HEK293T (cell line): ENCODE measurements at regions not wholly inside any gene's neighbourhood (a gene's known extent, or its start where the extent isn't known, plus 50 kb on each side); places are given as distances from the start of the nearest gene placed in this dataset.
"Not testable (repeated sequence)": the region's sequence is repeated elsewhere in the genome, so short reads cannot be mapped to it uniquely, and the experiment has no call there.

Experiments
- CTCF ChIA-PET: fragments of 350-600 bp; formaldehyde crosslinking; extraction: SDS; loops from one replicate; lab custom pipeline; 2021; ENCODE audit warnings: antibody characterized with exemption, inconsistent platforms; lab: Yijun Ruan, JAX
- POLR2A ChIA-PET: fragments of 350-600 bp; formaldehyde crosslinking; extraction: SDS; loops from one replicate; lab custom pipeline; 2020; ENCODE audit warnings: antibody characterized with exemption, inconsistent platforms; lab: Yijun Ruan, JAX
- DNase-seq: peaks from one replicate; pipeline ENCODE4 v3.0.0; 2012; ENCODE audit warnings: mixed read lengths; ENCODE audit errors: extremely low spot score
- ARNT ChIP-seq: fragments of 450-650 bp; IDR thresholded peaks from 2 replicates; pipeline ENCODE4 v1.6.1; 2017; ENCODE audit warnings: mild to moderate bottlenecking
- BHLHE40 ChIP-seq: fragments of 450-650 bp; IDR thresholded peaks from 2 replicates; pipeline ENCODE4 v1.6.1; 2016; ENCODE audit warnings: mild to moderate bottlenecking, moderate library complexity, borderline replicate concordance
- CTBP1 ChIP-seq: fragments of 450-650 bp; IDR thresholded peaks from 2 replicates; pipeline ENCODE4 v1.6.1; 2016; ENCODE audit warnings: borderline replicate concordance
- ELF4 ChIP-seq: fragments of 450-650 bp; IDR thresholded peaks from 2 replicates; pipeline ENCODE4 v1.6.1; 2017; ENCODE audit warnings: antibody characterized with exemption
- FOXA1 ChIP-seq: fragments of 450-650 bp; IDR thresholded peaks from 2 replicates; pipeline ENCODE4 v1.6.1; 2016; ENCODE audit warnings: mild to moderate bottlenecking
- FOXK2 ChIP-seq: fragments of 450-650 bp; IDR thresholded peaks from 2 replicates; pipeline ENCODE4 v1.6.1; 2016; ENCODE audit warnings: mild to moderate bottlenecking
- FOXM1 ChIP-seq: fragments of 450-650 bp; IDR thresholded peaks from 2 replicates; pipeline ENCODE4 v1.6.1; 2017; ENCODE audit warnings: mild to moderate bottlenecking, borderline replicate concordance
- HDGF ChIP-seq: fragments of 450-650 bp; IDR thresholded peaks from 2 replicates; pipeline ENCODE4 v1.6.1; 2017; ENCODE audit warnings: antibody characterized with exemption, borderline replicate concordance
- L3MBTL2 ChIP-seq: fragments of 450-650 bp; conservative IDR thresholded peaks from 2 replicates; pipeline ENCODE4 v1.6.1; 2016; ENCODE audit warnings: mild to moderate bottlenecking
- LEF1 ChIP-seq: fragments of 450-650 bp; IDR thresholded peaks from 2 replicates; pipeline ENCODE4 v1.6.1; 2017; ENCODE audit warnings: mild to moderate bottlenecking, borderline replicate concordance
- NFRKB ChIP-seq: fragments of 450-650 bp; IDR thresholded peaks from 2 replicates; pipeline ENCODE4 v1.6.1; 2016; ENCODE audit warnings: mild to moderate bottlenecking, moderate library complexity
- PKNOX1 ChIP-seq: fragments of 450-650 bp; IDR thresholded peaks from 2 replicates; pipeline ENCODE4 v1.6.1; 2016
- SP1 ChIP-seq: fragments of 450-650 bp; IDR thresholded peaks from 2 replicates; pipeline ENCODE4 v1.6.1; 2017
- SUZ12 ChIP-seq: fragments of 450-650 bp; IDR thresholded peaks from 2 replicates; pipeline ENCODE4 v1.6.1; 2016; ENCODE audit warnings: mild to moderate bottlenecking
- TARDBP ChIP-seq: fragments of 450-650 bp; IDR thresholded peaks from 2 replicates; pipeline ENCODE4 v1.6.1; 2016
- ZNF384 ChIP-seq: fragments of 450-650 bp; IDR thresholded peaks from 2 replicates; pipeline ENCODE4 v1.6.1; 2016

- no peak for DNase-seq
- TF ChIP-seq ARNT, result no peak
- TF ChIP-seq SUZ12, result no peak
- TF ChIP-seq TARDBP, result no peak
- TF ChIP-seq ZNF384, result no peak
- TF ChIP-seq ELF4, result no peak
- TF ChIP-seq FOXA1, result no peak
- no peak for TF ChIP-seq L3MBTL2
- no peak for TF ChIP-seq FOXK2
- TF ChIP-seq SP1, result no peak
- no peak for TF ChIP-seq PKNOX1
- CTCF ChIA-PET, result no interaction called here
- POLR2A ChIA-PET, result no interaction called here
Observed at GRCh38 chr15:62676891-62677290, 365.7 kb upstream of the TPM1 start.

GRCh38 chr15:62681939-62682896 lies 360.3 kb upstream of the TPM1 start:
- no peak for TF ChIP-seq ZNF384
- no peak for TF ChIP-seq CTBP1
- TF ChIP-seq PKNOX1, result no peak
- no peak for TF ChIP-seq SUZ12
- TF ChIP-seq FOXA1, result no peak
- TF ChIP-seq SP1, result no peak
- no peak for TF ChIP-seq L3MBTL2
- POLR2A ChIA-PET, result no interaction called here

GRCh38 chr15:62683192-62683591 lies 359.4 kb upstream of the TPM1 start:
- POLR2A ChIA-PET, DNase-seq, CTCF ChIA-PET: not testable (repeated sequence)

More at GRCh38 chr15:62681939-62682896, 360.3 kb upstream of the TPM1 start:
- no peak for DNase-seq
- CTCF ChIA-PET, result interaction anchor here (0.6 kb wide), 1 partner anchor 11 kb away, joined by 4 read pairs; no protein-coding TSS in a partner anchor

- TF ChIP-seq FOXA1 (no peak), LEF1 (no peak), L3MBTL2 (no peak), BHLHE40 (no peak), TARDBP (no peak), PKNOX1 (no peak), SP1 (no peak), SUZ12 (no peak)
- ChIA-PET CTCF (no interaction called here), POLR2A (no interaction called here)
- DNase-seq, result no peak
Observed at GRCh38 chr15:62684123-62684808, 358.3 kb upstream of the TPM1 start.

GRCh38 chr15:62691008-62691407 lies 351.5 kb upstream of the TPM1 start:
- ChIA-PET CTCF (no interaction called here), POLR2A (no interaction called here)
- DNase-seq, result no peak
- no peak for TF ChIP-seq LEF1
- no peak for TF ChIP-seq PKNOX1
- no peak for TF ChIP-seq SUZ12

GRCh38 chr15:62697636-62698035 lies 344.9 kb upstream of the TPM1 start:
- no peak for TF ChIP-seq HDGF
- TF ChIP-seq FOXA1, result no peak
- TF ChIP-seq CTBP1, result no peak
- no peak for TF ChIP-seq ELF4
- TF ChIP-seq ARNT, result no peak
- no peak for TF ChIP-seq FOXK2
- TF ChIP-seq L3MBTL2, result no peak
- TF ChIP-seq ZNF384, result no peak
- no peak for TF ChIP-seq LEF1
- no peak for TF ChIP-seq TARDBP
- TF ChIP-seq SUZ12, result no peak
- no peak for TF ChIP-seq FOXM1
- ChIA-PET CTCF (no interaction called here), POLR2A (no interaction called here)
- no peak for DNase-seq

GRCh38 chr15:62698646-62699045 lies 343.9 kb upstream of the TPM1 start:
- TF ChIP-seq CTBP1 (no peak), BHLHE40 (no peak), FOXA1 (no peak), TARDBP (no peak), ELF4 (no peak), ARNT (no peak), NFRKB (no peak)
- ChIA-PET POLR2A (no interaction called here), CTCF (no interaction called here)
- no peak for DNase-seq
